ENCODE measurements at regions not wholly inside any gene's neighbourhood (a gene's known extent, or its start where the extent isn't known, plus 50 kb on each side); places are given as distances from the start of the nearest gene placed in this dataset.

- ATAC-seq (no peak), DNase-seq (no peak)
- TF ChIP-seq CTCF (IDR thresholded peaks at IDR 0.05), result no peak
- intact Hi-C loops (cut with DNase I), result no loop called here
- no peaks in the 10 kb centered on the region for H3K9me3 ChIP-seq
- no peaks in the 10 kb centered on the region for H3K4me1 ChIP-seq
- no peaks in the 10 kb centered on the region for H3K36me3 ChIP-seq (ENCODE audit: insufficient read depth in 1 of 2, low read depth in 1 of 2)
- H3K27me3 ChIP-seq (ENCODE audit: insufficient read depth in 3 of 3, low read length in 2 of 3), result no peaks in the 10 kb centered on the region
- WGBS, 3 donors, result 94 to 97% (median 94%) methylated on average over 4 of the region's 4 CpGs
- H3K4me3 ChIP-seq, result no peak overlapping the region
- H3K27ac ChIP-seq, result no peak overlapping the region
Observed at GRCh38 chr13:40161351-40161810, 505.1 kb downstream of the FOXO1 start.

GRCh38 chr13:40161931-40162330, 504.5 kb downstream of the FOXO1 start:
- H3K9me3 ChIP-seq, result no peaks in the 10 kb centered on the region
- no peak for TF ChIP-seq CTCF (IDR thresholded peaks at IDR 0.05)
- DNase-seq, result no peak
- no peaks in the 10 kb centered on the region for H3K27me3 ChIP-seq (ENCODE audit: insufficient read depth in 3 of 3, low read length in 2 of 3)
- ATAC-seq, result no peak
- H3K4me1 ChIP-seq, result no peaks in the 10 kb centered on the region
- intact Hi-C loops (cut with DNase I), result no loop called here
- no peaks in the 10 kb centered on the region for H3K36me3 ChIP-seq (ENCODE audit: insufficient read depth in 1 of 2, low read depth in 1 of 2)
- no peak overlapping the region for H3K4me3 ChIP-seq
- no peak overlapping the region for H3K27ac ChIP-seq
- 62 to 85% (median 72%) methylated on average over 2 of the region's 2 CpGs for WGBS, 3 donors

GRCh38 chr13:40163066-40164000, 503.1 kb downstream of the FOXO1 start:
- DNase-seq, result no peak
- Histone ChIP-seq H3K9me3 (no peaks in the 10 kb centered on the region), H3K36me3 (ENCODE audit: insufficient read depth in 1 of 2, low read depth in 1 of 2) (no peaks in the 10 kb centered on the region), H3K27ac (peak overlapping the region; percentile 46), H3K27me3 (ENCODE audit: insufficient read depth in 3 of 3, low read length in 2 of 3) (no peaks in the 10 kb centered on the region), H3K4me1 (no peaks in the 10 kb centered on the region), H3K4me3 (no peak overlapping the region)
- TF ChIP-seq CTCF (IDR thresholded peaks at IDR 0.05), result no peak
- WGBS, 3 donors, result 39 to 61% (median 53%) methylated on average over 11 of the region's 11 CpGs
- intact Hi-C loops (cut with DNase I), result no loop called here
- ATAC-seq, result peak; percentile 46 to 77 (median 69)

GRCh38 chr13:40164133-40164532, 502.3 kb downstream of the FOXO1 start:
- Histone ChIP-seq H3K27ac (no peak overlapping the region), H3K4me1 (no peaks in the 10 kb centered on the region), H3K4me3 (no peak overlapping the region), H3K36me3 (ENCODE audit: insufficient read depth in 1 of 2, low read depth in 1 of 2) (no peaks in the 10 kb centered on the region), H3K27me3 (ENCODE audit: insufficient read depth in 3 of 3, low read length in 2 of 3) (no peaks in the 10 kb centered on the region), H3K9me3 (no peaks in the 10 kb centered on the region)
- DNase-seq (no peak), ATAC-seq (peak; percentile 75 to 85 (median 80))
- no peak for TF ChIP-seq CTCF (IDR thresholded peaks at IDR 0.05)
- 42 to 46% (median 45%) methylated on average over 3 of the region's 3 CpGs for WGBS, 3 donors
- intact Hi-C loops (cut with DNase I), result no loop called here
